ENCODE measurements at regions not wholly inside any gene's neighbourhood (a gene's known extent, or its start where the extent isn't known, plus 50 kb on each side); places are given as distances from the start of the nearest gene placed in this dataset.

- H3K27ac ChIP-seq: no peak overlapping the region
- POLR2A ChIA-PET (ENCODE audit: unreplicated experiment): no interaction called here
- peaks cover 8% of the 10 kb centered on the region; the same call in 1 of the 2 replicates for H3K4me1 ChIP-seq (replicated peaks; ENCODE audit: insufficient read depth)
- CTCF ChIA-PET: no interaction called here
- H3K79me2 ChIP-seq (ENCODE audit: low read depth): no peaks in the 10 kb centered on the region
- intact Hi-C loops (cut with micrococcal nuclease; ENCODE audit: unreplicated experiment): no loop called here
- no peak overlapping the region for H3K4me2 ChIP-seq
- H3K9me2 ChIP-seq (ENCODE audit: insufficient read depth): no peaks in the 10 kb centered on the region; the same call in 1 of the 2 replicates
- TF ChIP-seq, protein P1, sequence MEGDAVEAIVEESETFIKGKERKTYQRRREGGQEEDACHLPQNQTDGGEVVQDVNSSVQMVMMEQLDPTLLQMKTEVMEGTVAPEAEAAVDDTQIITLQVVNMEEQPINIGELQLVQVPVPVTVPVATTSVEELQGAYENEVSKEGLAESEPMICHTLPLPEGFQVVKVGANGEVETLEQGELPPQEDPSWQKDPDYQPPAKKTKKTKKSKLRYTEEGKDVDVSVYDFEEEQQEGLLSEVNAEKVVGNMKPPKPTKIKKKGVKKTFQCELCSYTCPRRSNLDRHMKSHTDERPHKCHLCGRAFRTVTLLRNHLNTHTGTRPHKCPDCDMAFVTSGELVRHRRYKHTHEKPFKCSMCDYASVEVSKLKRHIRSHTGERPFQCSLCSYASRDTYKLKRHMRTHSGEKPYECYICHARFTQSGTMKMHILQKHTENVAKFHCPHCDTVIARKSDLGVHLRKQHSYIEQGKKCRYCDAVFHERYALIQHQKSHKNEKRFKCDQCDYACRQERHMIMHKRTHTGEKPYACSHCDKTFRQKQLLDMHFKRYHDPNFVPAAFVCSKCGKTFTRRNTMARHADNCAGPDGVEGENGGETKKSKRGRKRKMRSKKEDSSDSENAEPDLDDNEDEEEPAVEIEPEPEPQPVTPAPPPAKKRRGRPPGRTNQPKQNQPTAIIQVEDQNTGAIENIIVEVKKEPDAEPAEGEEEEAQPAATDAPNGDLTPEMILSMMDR (conservative IDR thresholded peaks at IDR 0.05): no peak
- no peak for DNase-seq
- H3K4me3 ChIP-seq: no peak overlapping the region
- no peaks in the 10 kb centered on the region for H4K20me1 ChIP-seq (ENCODE audit: insufficient read depth)
- no peak overlapping the region for H2AFZ ChIP-seq
- no peaks in the 10 kb centered on the region for H3K9me3 ChIP-seq (ENCODE audit: insufficient read depth, low read depth)
- peaks cover 27% of the 10 kb centered on the region for H3K27me3 ChIP-seq (ENCODE audit: insufficient read depth, low read depth)
- no peaks in the 10 kb centered on the region for H3K36me3 ChIP-seq (ENCODE audit: low read depth)
- H3F3A ChIP-seq (ENCODE audit: insufficient read depth, low read depth): no peaks in the 10 kb centered on the region
- BruUV-seq (replicated peaks): no TSS peak
Measured at GRCh38 chr1:208923456-208923855, 660.1 kb upstream of the CAMK1G start.

GRCh38 chr1:208923946-208924720 lies 659.4 kb upstream of the CAMK1G start:
- intact Hi-C loops (cut with micrococcal nuclease; ENCODE audit: unreplicated experiment): no loop called here
- no peaks in the 10 kb centered on the region for H3F3A ChIP-seq (ENCODE audit: insufficient read depth, low read depth)
- H2AFZ ChIP-seq: no peak overlapping the region
- no peaks in the 10 kb centered on the region for H3K79me2 ChIP-seq (ENCODE audit: low read depth)
- no peaks in the 10 kb centered on the region for H4K20me1 ChIP-seq (ENCODE audit: insufficient read depth)
- DNase-seq: no peak
- no peak overlapping the region for H3K27ac ChIP-seq
- H3K36me3 ChIP-seq (ENCODE audit: low read depth): no peaks in the 10 kb centered on the region
- ChIA-PET CTCF (no interaction called here), POLR2A (ENCODE audit: unreplicated experiment) (no interaction called here)
- H3K9me3 ChIP-seq (ENCODE audit: insufficient read depth, low read depth): no peaks in the 10 kb centered on the region
- H3K9me2 ChIP-seq (ENCODE audit: insufficient read depth): no peaks in the 10 kb centered on the region; the same call in 1 of the 2 replicates
- TF ChIP-seq, protein P1 (conservative IDR thresholded peaks at IDR 0.05): no peak
- no peak for TF ChIP-seq EZH2 (IDR thresholded peaks at IDR 0.05; ENCODE audit: low read depth)
- no TSS peak for BruUV-seq (replicated peaks)
- peaks cover 27% of the 10 kb centered on the region for H3K27me3 ChIP-seq (ENCODE audit: insufficient read depth, low read depth)
- H3K4me1 ChIP-seq (replicated peaks; ENCODE audit: insufficient read depth): peaks cover 8% of the 10 kb centered on the region; the same call in 1 of the 2 replicates
- H3K4me3 ChIP-seq: no peak overlapping the region
- no peak overlapping the region for H3K4me2 ChIP-seq

DNA sequence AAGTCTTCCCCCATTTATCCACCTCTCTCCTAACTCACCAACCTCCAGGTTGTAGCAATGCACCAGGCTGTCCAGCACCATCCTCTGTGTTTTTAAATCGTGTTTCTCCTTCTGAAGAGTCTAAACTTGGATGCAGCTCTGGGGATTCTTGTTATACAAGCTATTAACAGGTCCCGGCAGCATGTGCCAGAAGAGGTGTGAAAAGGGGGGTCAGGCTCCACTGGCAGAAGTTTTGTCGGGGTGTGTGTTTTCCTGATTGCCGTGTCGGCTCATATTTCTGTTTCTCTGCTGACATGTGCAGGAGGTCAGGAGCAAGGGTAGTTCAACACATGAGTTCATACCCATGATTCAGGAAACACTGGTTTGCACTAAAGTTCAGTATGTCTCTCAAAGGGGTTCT lies 658.6 kb upstream of the CAMK1G start:
- Histone ChIP-seq H3K9me3 (ENCODE audit: insufficient read depth, low read depth) (no peaks in the 10 kb centered on the region), H3K36me3 (ENCODE audit: low read depth) (no peaks in the 10 kb centered on the region), H3K4me3 (no peak overlapping the region), H3K27ac (no peak overlapping the region), H3F3A (ENCODE audit: insufficient read depth, low read depth) (no peaks in the 10 kb centered on the region), H3K79me2 (ENCODE audit: low read depth) (no peaks in the 10 kb centered on the region), H3K4me1 (replicated peaks; ENCODE audit: insufficient read depth) (0 out of 2 replicates have a peak, but pooled peaks cover under 1% of the 10 kb centered on the region), H4K20me1 (ENCODE audit: insufficient read depth) (no peaks in the 10 kb centered on the region), H3K27me3 (ENCODE audit: insufficient read depth, low read depth) (peaks cover 27% of the 10 kb centered on the region), H2AFZ (no peak overlapping the region), H3K4me2 (no peak overlapping the region), H3K9me2 (ENCODE audit: insufficient read depth) (no peaks in the 10 kb centered on the region; the same call in 1 of the 2 replicates)
- no TSS peak for BruUV-seq (replicated peaks)
- DNase-seq: no peak
- POLR2A ChIA-PET (ENCODE audit: unreplicated experiment): no interaction called here
- intact Hi-C loops (cut with micrococcal nuclease; ENCODE audit: unreplicated experiment): no loop called here
- CTCF ChIA-PET: no interaction called here
- TF ChIP-seq, protein P1 (conservative IDR thresholded peaks at IDR 0.05): no peak
- TF ChIP-seq EZH2 (IDR thresholded peaks at IDR 0.05; ENCODE audit: low read depth): no peak

Data from PC-9 (cell line).